HCT116 (cell line): ENCODE measurements at regions not wholly inside any gene's neighbourhood (a gene's known extent, or its start where the extent isn't known, plus 50 kb on each side); places are given as distances from the start of the nearest gene placed in this dataset.

Experiments
- SRF ChIP-seq: IDR thresholded peaks from 2 replicates; pipeline ENCODE4 v1.6.1; 2012; ENCODE audit warnings: low read depth
- TF ChIP-seq, protein P1 (sequence below): IDR thresholded peaks from 2 replicates; pipeline ENCODE4 v1.6.1; 2011; ENCODE audit warnings: mild to moderate bottlenecking, low read length, moderate library complexity; ENCODE audit not compliant: insufficient replicate concordance; ENCODE audit errors: extremely low read depth

GRCh38 chr3:7924228-7924627 lies 577.4 kb upstream of the LMCD1 start:
- TF ChIP-seq SRF: no peak
- TF ChIP-seq, protein P1, sequence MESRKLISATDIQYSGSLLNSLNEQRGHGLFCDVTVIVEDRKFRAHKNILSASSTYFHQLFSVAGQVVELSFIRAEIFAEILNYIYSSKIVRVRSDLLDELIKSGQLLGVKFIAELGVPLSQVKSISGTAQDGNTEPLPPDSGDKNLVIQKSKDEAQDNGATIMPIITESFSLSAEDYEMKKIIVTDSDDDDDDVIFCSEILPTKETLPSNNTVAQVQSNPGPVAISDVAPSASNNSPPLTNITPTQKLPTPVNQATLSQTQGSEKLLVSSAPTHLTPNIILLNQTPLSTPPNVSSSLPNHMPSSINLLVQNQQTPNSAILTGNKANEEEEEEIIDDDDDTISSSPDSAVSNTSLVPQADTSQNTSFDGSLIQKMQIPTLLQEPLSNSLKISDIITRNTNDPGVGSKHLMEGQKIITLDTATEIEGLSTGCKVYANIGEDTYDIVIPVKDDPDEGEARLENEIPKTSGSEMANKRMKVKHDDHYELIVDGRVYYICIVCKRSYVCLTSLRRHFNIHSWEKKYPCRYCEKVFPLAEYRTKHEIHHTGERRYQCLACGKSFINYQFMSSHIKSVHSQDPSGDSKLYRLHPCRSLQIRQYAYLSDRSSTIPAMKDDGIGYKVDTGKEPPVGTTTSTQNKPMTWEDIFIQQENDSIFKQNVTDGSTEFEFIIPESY: no peak
